GM18517 (cell line): ENCODE measurements at regions not wholly inside any gene's neighbourhood (a gene's known extent, or its start where the extent isn't known, plus 50 kb on each side); places are given as distances from the start of the nearest gene placed in this dataset.

ENCODE experiments used
- ATAC-seq: cut with Tn5 transposase; IDR thresholded peaks from one replicate; pipeline ENCODE4 v1.9.1; 2021; ENCODE audit warnings: mild to moderate bottlenecking, moderate library complexity; ENCODE audit not compliant: unreplicated experiment

DNA sequence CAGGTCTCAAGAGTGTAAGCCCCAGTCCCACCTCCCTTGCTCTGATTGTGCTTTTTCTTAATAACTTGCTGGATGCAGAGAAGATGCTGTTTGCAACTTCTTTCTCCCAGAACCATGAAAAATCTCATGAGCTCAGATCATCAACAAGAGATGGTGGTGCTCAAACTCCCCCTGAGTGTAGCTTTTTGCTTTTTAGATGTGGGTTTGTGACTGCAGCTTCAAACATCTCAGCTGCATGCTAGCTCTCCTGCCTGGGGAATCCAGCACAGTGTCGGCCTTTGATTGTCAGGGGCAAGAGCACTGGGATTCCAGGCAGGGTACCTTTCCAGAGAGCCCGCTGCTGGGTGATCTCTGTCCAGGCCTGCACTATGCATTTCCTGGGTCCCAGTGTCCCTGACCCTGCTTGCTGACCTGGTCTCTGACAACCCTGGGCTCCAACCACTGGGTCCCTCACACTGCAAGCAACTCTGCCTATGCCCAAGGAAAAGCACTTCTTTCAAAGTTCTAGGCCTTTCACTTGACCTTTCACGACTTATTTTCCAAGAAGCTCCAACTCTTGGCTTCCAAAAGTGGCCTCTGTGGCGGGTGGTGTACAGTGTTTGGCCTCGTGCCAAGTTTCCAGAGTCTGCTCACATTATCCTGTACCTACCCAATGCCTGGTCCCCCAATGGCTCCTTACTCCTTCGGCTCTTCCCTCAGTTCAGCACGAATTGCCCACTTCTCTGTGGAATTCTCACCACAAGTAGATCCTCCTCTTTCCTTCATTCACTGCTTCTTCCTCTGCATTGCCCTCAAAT, 69.7 kb upstream of the LY86 start:
- ATAC-seq = no peak

DNA sequence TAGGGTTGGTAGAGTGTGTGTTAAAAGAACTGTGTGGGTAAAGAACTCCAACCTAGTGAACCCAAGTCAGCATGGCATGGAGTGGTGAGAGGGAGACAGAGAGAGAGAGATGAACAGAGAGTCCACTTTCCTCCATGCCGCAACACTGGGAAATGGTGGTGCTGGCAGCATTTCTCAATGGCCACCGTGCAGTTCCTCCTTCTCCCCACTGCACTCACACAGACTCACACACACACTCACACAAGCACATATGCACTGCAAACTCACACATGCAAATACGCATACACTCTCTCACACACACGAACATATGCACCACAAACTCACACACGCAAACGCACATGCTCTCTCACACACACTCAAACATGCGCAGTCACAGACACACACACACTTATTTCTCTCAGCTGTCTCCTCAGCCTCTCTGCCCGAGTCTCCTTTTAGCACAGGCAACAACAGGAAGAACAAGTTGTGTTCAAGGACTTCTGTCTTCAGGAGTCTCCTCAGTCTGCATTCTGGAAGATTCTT, 66.5 kb upstream of the LY86 start:
- ATAC-seq = no peak

DNA sequence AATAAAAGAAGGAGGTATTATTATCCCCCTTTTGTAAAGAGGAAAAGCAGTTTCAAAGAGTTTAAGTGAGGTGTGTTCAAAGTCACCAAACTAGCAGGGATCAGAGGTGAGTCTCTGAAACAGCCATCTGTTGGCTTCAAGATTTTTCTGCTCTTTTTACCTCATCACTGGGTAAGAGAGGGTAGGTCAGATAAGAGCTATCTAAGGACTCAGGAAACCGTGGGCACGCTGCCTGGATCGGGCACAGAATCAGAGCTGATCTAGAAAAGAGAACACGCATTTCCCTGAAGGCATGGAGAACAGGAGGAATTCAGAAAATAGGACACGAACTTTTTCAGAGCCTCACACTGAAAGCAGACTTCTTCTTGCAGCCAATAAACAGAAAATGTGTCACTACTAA, 65.8 kb upstream of the LY86 start:
- no peak for ATAC-seq

DNA sequence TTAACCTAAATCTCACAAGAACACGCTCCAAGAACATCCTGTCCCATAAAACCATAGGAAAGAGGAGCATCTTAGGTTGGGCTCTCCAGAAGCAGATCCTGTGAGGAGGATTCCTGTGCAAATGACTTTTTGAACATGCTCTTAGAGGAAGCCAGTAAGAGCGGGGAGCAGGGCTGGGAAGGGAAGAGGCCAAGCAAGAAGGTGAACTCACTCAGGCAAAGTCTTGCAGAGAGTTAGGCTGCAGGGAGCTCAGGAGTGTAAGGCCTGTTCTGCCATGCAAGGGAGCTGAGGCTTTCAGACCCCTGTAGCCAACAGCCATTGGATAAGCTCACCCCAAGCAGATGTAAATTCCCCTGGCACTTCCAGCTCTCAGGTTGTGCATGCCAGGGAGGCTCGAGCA, 63.6 kb upstream of the LY86 start:
- ATAC-seq = no peak

DNA sequence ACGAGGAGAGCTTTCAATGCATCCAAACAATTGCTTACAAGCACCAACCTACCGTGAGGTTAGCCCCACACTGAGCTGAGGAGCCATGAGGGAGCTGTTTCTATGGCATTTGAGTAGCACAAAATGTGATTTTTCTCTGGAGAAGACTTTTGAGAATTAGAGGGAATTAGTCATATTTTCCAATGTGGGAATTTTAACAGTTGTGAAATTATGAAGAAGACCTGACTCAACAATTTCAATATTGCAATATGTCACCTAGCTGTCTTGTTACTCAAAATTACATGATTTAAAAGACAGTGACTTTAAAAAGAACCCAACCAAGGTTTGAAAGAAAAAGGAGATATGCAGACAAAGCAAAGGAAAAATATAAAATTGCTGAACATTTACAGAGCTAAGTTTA, 62.6 kb upstream of the LY86 start:
- ATAC-seq = no peak

DNA sequence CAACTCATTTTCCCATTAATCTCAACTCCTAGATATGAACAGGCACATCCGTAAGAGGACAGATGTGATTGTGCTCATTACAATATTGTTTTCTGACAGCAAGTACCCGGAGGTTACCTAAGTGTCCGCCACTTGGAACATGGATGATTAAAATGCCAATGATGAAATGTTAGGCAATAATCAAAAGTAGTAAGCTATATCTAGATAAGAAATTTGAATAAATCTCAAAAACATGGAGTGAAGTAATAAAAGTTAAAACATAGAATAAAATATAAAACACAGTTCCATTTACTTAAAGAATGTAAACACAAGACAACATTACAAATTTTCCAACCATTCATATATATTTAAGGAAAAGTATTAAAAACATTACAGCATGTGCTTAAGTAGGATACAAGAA, 59.2 kb upstream of the LY86 start:
- ATAC-seq = no peak

DNA sequence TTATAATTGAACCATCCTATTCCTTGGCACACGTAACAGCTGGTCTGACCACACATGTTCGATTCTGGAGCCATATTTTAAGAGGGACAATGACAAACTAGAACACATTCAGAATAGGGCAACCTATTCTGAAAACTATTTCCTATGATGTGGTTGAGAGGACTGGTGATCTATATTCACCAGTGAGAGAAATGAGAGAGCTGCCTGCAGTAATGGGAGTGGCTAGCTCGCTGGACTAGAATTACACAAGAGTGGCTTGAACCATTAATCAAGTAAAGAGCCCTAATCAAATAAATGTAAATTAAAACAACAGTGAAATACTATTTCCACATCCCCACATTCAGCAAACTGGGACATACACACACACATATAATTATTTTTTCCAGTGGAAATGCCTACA, 55.3 kb upstream of the LY86 start:
- ATAC-seq = no peak

DNA sequence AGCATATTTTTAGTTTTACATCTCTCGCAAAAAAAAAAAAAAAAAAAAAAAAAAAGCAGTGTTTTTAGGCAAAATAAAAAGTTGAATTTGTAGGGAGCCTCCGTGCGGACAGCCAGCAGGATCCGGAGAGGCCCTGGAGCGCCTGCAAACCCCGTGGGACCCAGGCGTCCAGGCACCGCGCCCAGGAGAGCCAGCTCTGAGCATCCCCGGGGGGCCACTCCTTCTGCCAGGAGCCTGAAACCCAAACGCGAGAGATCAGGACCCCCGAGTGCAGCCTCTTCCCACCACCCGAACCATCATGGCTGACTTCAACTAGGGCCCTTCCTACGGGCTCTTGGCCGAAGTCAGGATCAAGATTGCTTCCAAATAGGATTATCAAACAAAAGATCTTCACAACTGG, 54.1 kb upstream of the LY86 start:
- no peak for ATAC-seq

DNA sequence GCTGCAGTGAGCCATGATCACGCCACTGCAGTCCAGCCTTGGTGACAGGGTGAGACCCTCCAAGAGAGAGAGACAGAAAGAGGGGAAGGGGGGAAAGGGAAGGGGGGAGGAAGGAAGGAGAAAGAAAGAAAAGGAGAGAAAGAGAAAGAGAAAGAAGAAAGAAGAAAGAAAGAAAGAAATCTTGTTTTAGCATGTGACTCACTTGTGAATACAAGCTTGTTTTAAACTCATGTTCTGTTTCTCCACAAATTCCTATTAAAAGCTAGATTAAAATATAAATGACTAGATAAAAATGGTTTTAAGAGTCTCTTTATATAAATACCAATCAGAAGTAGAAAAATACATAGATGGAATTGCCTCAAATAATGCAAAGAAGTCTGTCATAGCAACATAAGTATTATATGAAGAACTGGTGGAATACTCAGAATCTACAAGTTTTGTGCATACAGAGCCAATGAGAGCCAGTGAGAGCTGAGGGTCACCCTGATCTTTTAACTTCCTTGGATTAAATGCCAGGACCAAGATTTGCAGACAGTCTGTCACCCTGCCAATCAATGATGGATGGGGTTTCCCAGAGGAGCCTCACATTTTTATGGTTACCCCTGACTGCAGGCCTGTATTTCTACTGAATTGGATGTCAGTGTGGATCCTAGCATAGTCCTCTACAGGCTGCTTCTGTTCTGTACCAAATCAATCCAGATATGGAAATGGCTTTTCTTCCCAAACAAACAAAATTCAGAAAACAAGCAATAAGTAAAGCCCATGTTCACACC, 50.8 kb upstream of the LY86 start:
- ATAC-seq = no peak

DNA sequence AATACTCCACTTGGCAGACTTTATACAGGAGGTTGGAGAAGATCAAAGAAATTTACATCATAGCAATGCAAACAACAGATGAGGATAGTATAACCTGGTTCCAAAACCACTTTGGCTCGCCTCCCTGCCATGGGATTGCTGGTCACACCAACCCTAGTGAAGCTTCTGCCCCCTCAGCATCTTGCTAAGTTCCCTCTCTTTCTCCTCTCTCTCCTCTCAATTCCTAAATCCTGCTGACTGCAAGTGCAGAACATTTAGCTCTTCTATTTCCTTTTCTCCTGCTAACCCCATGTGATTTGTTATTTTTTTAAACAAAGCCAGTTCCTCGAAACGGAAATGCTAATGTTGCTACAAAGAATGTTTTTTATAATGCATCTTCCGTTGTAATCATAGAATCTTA, 50.3 kb upstream of the LY86 start:
- ATAC-seq = no peak
